ENCODE measurements at regions not wholly inside any gene's neighbourhood (a gene's known extent, or its start where the extent isn't known, plus 50 kb on each side); places are given as distances from the start of the nearest gene placed in this dataset.

DNA sequence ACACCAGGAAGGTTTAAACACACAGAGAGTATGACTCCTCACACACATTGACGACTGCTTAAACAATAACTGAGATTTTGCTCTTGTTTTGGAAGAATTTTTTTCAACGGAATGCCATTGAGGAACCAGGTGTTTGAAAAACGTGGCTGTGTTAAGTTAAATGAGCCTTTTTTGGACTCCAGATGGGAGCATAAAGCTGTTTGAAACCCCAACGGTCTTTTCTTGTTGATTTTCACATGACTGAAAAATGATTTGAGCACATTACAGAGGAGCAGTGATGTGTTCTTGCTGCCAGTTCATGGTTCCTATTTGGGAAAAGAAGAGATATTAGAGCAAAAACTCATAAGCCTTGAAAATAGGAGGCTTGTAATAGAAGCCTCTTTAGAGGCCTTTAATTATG, 97.8 kb upstream of the SELENOK start (continued):
- TF ChIP-seq MAFK (IDR thresholded peaks at IDR 0.05; ENCODE audit: low read depth, low read length) = no peak
- TF ChIP-seq SRF (IDR thresholded peaks at IDR 0.05; ENCODE audit: low read depth, low read length) = no peak
- TF ChIP-seq, protein P1, sequence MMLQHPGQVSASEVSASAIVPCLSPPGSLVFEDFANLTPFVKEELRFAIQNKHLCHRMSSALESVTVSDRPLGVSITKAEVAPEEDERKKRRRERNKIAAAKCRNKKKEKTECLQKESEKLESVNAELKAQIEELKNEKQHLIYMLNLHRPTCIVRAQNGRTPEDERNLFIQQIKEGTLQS (IDR thresholded peaks at IDR 0.05; ENCODE audit: insufficient read depth, low read depth, low read length) = no peak

Measured in H1 (cell line).